Parathyroid adenoma (tissue), 2 donors: ENCODE measurements at regions not wholly inside any gene's neighbourhood (a gene's known extent, or its start where the extent isn't known, plus 50 kb on each side); places are given as distances from the start of the nearest gene placed in this dataset.
"Not testable (repeated sequence)": the region's sequence is repeated elsewhere in the genome, so short reads cannot be mapped to it uniquely, and the experiment has no call there.

Experiments used
- H2AFZ ChIP-seq: fragments of 300-600 bp; sonication (generic); one replicate; pipeline ENCODE4 v1.7.0; 2017; ENCODE audit warnings: antibody characterized with exemption, mild to moderate bottlenecking
- H3K27ac ChIP-seq: fragments of 300-600 bp; sonication (generic); one replicate; pipeline ENCODE4 v1.7.0; 2017
- H3K27me3 ChIP-seq: fragments of 300-600 bp; sonication (generic); one replicate; pipeline ENCODE4 v1.7.0; 2017; ENCODE audit warnings: low read length; ENCODE audit not compliant: control insufficient read depth, insufficient read depth
- H3K36me3 ChIP-seq: fragments of 300-600 bp; sonication (generic); one replicate; pipeline ENCODE4 v1.7.0; 2017; ENCODE audit warnings: low read length; ENCODE audit not compliant: control insufficient read depth, insufficient read depth
- H3K4me1 ChIP-seq: fragments of 300-600 bp; sonication (generic); one replicate; pipeline ENCODE4 v1.7.0; 2017; ENCODE audit warnings: control low read depth
- H3K4me2 ChIP-seq: fragments of 300-600 bp; sonication (generic); one replicate; pipeline ENCODE4 v1.7.0; 2017; ENCODE audit warnings: low read length
- H3K4me3 ChIP-seq: fragments of 300-600 bp; sonication (generic); one replicate; pipeline ENCODE4 v1.7.0; 2017; ENCODE audit warnings: low read depth, low read length
- H3K79me2 ChIP-seq: fragments of 300-600 bp; sonication (generic); one replicate; pipeline ENCODE4 v1.7.0; 2017; ENCODE audit warnings: control low read depth
- H3K9ac ChIP-seq: fragments of 300-600 bp; sonication (generic); one replicate; pipeline ENCODE4 v1.7.0; 2017; ENCODE audit warnings: mild to moderate bottlenecking
- H3K9me3 ChIP-seq: fragments of 300-600 bp; sonication (generic); one replicate; pipeline ENCODE4 v1.7.0; 2017; ENCODE audit warnings: low read length; ENCODE audit not compliant: control insufficient read depth
- TF ChIP-seq, protein P1 (sequence below): fragments of 300-600 bp; sonication (generic); IDR thresholded peaks from one replicate; pipeline ENCODE4 v1.7.0; 2017; ENCODE audit warnings: antibody characterized with exemption, mild to moderate bottlenecking
- donor health status: primary hyperparathyroidism.

DNA sequence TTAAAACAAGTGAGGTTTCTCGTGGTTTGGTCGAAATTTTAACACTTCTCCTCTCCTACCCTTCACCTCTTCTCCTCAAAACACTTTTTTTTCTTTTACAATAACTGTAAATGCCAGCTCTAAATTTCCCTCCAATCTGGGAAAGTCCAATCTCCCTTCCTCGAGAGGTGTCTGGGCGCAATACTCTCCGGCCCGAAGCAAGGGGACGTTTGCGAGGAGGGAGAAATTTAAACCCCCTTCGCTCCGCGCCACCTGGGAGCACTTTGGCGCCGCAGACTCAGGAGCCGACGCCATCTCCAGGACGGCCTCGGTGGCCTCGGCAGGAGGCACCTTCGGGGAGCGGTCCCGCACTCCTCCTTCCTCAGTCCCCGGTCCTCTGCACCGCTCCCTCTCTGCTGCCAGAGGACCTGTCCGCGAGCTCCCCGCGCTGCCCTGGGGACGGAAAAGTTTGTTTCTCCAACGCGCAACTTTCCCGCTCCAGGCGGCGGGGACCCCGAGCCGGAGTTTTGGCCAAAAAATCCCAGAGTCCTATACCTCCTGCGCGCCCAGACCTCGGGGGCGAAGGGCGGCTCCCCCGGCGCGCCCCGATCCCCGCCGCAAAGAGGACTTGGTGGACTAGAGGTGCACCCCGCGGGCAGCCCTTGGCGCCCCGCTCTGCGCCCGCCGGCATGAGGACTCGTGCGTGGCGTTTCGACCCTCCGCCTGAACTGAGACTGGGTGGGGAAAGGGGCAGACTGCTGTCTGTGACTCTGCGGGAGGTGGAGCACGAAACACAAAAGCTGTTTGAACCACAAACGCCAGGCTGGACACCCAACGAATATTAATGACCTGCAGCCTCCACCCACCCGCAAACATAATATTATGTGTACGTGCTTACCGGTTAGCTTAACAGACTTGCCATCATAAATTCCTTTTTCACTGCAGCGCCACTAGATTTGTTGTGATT lies 95.2 kb upstream of the HMGA2 start:
- Histone ChIP-seq H3K27ac (no peak overlapping the region), H3K36me3 (no peaks in the 10 kb centered on the region), H3K4me3 (no peak overlapping the region), H3K27me3 (peaks cover 6% of the 10 kb centered on the region), H3K4me2 (no peak overlapping the region), H3K9me3 (no peaks in the 10 kb centered on the region), H3K9ac (no peak overlapping the region), H3K4me1 (no peaks in the 10 kb centered on the region), H2AFZ (no peak overlapping the region), H3K79me2 (no peaks in the 10 kb centered on the region)
- TF ChIP-seq, protein P1, sequence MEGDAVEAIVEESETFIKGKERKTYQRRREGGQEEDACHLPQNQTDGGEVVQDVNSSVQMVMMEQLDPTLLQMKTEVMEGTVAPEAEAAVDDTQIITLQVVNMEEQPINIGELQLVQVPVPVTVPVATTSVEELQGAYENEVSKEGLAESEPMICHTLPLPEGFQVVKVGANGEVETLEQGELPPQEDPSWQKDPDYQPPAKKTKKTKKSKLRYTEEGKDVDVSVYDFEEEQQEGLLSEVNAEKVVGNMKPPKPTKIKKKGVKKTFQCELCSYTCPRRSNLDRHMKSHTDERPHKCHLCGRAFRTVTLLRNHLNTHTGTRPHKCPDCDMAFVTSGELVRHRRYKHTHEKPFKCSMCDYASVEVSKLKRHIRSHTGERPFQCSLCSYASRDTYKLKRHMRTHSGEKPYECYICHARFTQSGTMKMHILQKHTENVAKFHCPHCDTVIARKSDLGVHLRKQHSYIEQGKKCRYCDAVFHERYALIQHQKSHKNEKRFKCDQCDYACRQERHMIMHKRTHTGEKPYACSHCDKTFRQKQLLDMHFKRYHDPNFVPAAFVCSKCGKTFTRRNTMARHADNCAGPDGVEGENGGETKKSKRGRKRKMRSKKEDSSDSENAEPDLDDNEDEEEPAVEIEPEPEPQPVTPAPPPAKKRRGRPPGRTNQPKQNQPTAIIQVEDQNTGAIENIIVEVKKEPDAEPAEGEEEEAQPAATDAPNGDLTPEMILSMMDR = no peak

DNA sequence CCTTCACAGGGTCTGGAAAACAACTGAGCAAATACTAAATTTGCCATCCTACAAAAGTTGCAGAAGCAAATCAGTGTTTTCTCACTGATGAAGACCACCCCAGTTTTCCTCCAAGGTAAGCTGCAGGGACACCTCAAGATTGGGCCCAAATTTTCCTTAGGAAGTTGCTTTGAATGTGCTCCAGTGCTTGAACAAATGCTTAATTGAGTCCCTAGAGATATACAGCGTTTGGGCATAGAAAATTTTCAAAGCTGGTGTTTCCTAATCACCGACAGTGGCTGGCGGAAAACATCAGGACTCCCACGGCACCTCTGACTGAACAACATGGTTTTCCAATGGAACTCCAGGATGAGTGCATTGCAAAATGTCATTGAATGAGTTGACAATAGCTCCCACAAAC lies 92.5 kb upstream of the HMGA2 start:
- H3K79me2 ChIP-seq = no peaks in the 10 kb centered on the region
- no peaks in the 10 kb centered on the region for H3K9me3 ChIP-seq
- H3K4me2 ChIP-seq = no peak overlapping the region
- no peak overlapping the region for H3K27ac ChIP-seq
- peaks cover 6% of the 10 kb centered on the region for H3K27me3 ChIP-seq
- H3K36me3 ChIP-seq = no peaks in the 10 kb centered on the region
- no peak overlapping the region for H2AFZ ChIP-seq
- H3K4me3 ChIP-seq = no peak overlapping the region
- no peaks in the 10 kb centered on the region for H3K4me1 ChIP-seq
- TF ChIP-seq, protein P1 = no peak
- no peak overlapping the region for H3K9ac ChIP-seq

DNA sequence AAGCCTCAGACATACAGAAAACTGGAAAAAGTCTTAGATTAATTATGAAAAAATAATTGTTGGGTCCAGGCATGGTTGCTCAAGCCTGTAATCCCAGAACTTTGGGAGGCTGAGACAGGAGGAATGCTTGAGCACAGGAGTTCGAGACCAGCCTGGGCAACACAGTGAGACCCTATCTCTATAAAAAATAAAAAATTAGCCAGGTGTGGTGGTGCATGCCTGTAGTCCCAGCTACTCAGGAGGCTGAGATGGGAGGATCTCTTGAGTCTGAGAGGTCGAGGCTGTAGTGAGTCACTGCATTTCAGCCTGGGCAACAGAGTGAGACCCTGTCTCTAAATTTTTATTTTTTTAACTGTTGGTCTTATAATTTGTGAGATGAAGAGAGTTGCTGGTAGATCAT lies 90.6 kb upstream of the HMGA2 start:
- not testable (repeated sequence) for H3K27me3 ChIP-seq, H3K4me1 ChIP-seq, H2AFZ ChIP-seq, H3K9me3 ChIP-seq, H3K4me3 ChIP-seq, H3K9ac ChIP-seq, H3K27ac ChIP-seq, H3K79me2 ChIP-seq, H3K4me2 ChIP-seq, H3K36me3 ChIP-seq

DNA sequence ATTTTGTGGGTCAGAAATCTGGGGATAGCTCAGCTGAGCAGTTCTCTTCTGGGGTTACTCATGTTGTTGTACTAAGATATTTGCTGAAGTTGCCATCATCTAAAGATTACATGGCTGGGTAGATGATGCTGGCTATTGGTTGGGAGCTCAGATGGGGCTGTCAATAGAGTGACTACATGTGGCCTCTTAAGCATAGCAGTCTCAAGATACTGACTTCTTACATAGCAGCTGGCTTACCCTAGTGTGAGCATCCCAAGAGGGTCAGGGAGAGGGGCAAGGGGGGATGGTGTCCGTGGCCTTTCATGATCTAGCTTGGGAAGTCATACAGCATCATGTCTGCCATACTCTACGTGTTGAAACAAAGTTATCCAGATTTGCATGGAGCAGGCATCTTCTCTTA lies 90.1 kb upstream of the HMGA2 start:
- Histone ChIP-seq H3K36me3 (no peaks in the 10 kb centered on the region), H2AFZ (no peak overlapping the region), H3K27ac (no peak overlapping the region), H3K4me2 (no peak overlapping the region), H3K9me3 (no peaks in the 10 kb centered on the region), H3K27me3 (no peaks in the 10 kb centered on the region), H3K4me3 (no peak overlapping the region), H3K4me1 (no peaks in the 10 kb centered on the region), H3K9ac (no peak overlapping the region), H3K79me2 (no peaks in the 10 kb centered on the region)
- TF ChIP-seq, protein P1 = no peak

DNA sequence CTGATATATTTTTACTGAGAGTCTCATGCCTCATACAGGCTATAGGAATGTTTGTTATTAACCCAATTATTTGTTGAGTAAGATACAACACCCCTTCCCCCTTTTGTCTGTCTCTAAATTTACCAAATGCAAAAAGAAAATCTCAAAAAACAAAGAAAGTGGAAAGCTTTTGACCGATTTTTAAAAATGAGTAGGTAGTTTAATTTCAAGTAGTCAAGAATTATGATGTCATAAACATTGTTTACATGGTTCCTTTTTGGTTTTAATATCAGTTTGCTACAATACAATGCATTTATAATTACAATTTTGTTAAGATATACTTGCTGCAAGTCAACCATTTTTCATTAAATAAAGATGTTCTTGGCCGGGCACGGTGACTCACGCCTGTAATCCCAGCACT lies 84.7 kb upstream of the HMGA2 start:
- TF ChIP-seq, protein P1 = no peak
- no peaks in the 10 kb centered on the region for H3K36me3 ChIP-seq
- no peaks in the 10 kb centered on the region for H3K27me3 ChIP-seq
- H3K4me1 ChIP-seq = no peaks in the 10 kb centered on the region
- no peak overlapping the region for H3K4me2 ChIP-seq
- no peak overlapping the region for H3K27ac ChIP-seq
- no peak overlapping the region for H2AFZ ChIP-seq
- H3K9ac ChIP-seq = no peak overlapping the region
- no peaks in the 10 kb centered on the region for H3K79me2 ChIP-seq
- no peaks in the 10 kb centered on the region for H3K9me3 ChIP-seq
- H3K4me3 ChIP-seq = no peak overlapping the region
